GM21723 (cell line): ENCODE measurements at regions not wholly inside any gene's neighbourhood (a gene's known extent, or its start where the extent isn't known, plus 50 kb on each side); places are given as distances from the start of the nearest gene placed in this dataset.
"Not testable (repeated sequence)": the region's sequence is repeated elsewhere in the genome, so short reads cannot be mapped to it uniquely, and the experiment has no call there.

Experiments used
- ATAC-seq: cut with Tn5 transposase; IDR thresholded peaks from one replicate; pipeline ENCODE4 v1.9.1; 2021; ENCODE audit warnings: mild to moderate bottlenecking, moderate library complexity; ENCODE audit not compliant: unreplicated experiment

GRCh38 chr12:111249018-111249370, 119.9 kb downstream of the PHETA1 start:
- ATAC-seq = no peak

- ATAC-seq = no peak
Measured at GRCh38 chr12:111248236-111249017, 120.5 kb downstream of the PHETA1 start.

GRCh38 chr12:111247083-111247783, 121.7 kb downstream of the PHETA1 start:
- no peak for ATAC-seq

GRCh38 chr12:111246477-111247011, 122.4 kb downstream of the PHETA1 start:
- ATAC-seq = no peak

- no peak for ATAC-seq
Measured at GRCh38 chr12:111245701-111246476, 123.0 kb downstream of the PHETA1 start.

- ATAC-seq = no peak
Measured at GRCh38 chr12:111244673-111245072, 124.2 kb downstream of the PHETA1 start.

- ATAC-seq = not testable (repeated sequence)
Measured at GRCh38 chr12:111242817-111243216, 126.1 kb downstream of the PHETA1 start.

- no peak for ATAC-seq
Measured at GRCh38 chr12:111242184-111242583, 126.7 kb downstream of the PHETA1 start.

- no peak for ATAC-seq
Measured at GRCh38 chr12:111240374-111240773, 128.5 kb downstream of the PHETA1 start.

- ATAC-seq = no peak
Measured at GRCh38 chr12:111239235-111239634, 129.7 kb downstream of the PHETA1 start.

GRCh38 chr12:111238075-111238734, 130.7 kb downstream of the PHETA1 start:
- no peak for ATAC-seq

- not testable (repeated sequence) for ATAC-seq
Measured at GRCh38 chr12:111234491-111234890, 134.4 kb downstream of the PHETA1 start.

GRCh38 chr12:111233786-111234185, 135.1 kb downstream of the PHETA1 start:
- no peak for ATAC-seq

- no peak for ATAC-seq
Measured at GRCh38 chr12:111230649-111231048, 138.2 kb downstream of the PHETA1 start.

GRCh38 chr12:111228916-111229666, 139.8 kb downstream of the PHETA1 start:
- ATAC-seq = no peak

- ATAC-seq = no peak
Measured at GRCh38 chr12:111227476-111228420, 141.1 kb downstream of the PHETA1 start.

GRCh38 chr12:111226680-111227079, 142.2 kb downstream of the PHETA1 start:
- ATAC-seq = no peak

- ATAC-seq = no peak
Measured at GRCh38 chr12:111225307-111225706, 143.6 kb downstream of the PHETA1 start.
